PC-3 (cell line): ENCODE measurements at regions not wholly inside any gene's neighbourhood (a gene's known extent, or its start where the extent isn't known, plus 50 kb on each side); places are given as distances from the start of the nearest gene placed in this dataset.

Experiments used
- ATAC-seq: fragments of 200-7000 bp; cut with Tn5 transposase; 2 replicates; pipeline ENCODE4 v1.9.1; 2020; ENCODE audit warnings: mild to moderate bottlenecking, moderate library complexity
- BruUV-seq: library from RNA; stranded (reverse); fragments of 400-500 nt; replicated peaks from 2 replicates; lab custom pipeline; 2021; lab: Mats Ljungman, UMichigan
- CTCF ChIA-PET: fragments of 300-600 bp; sonication (Branson Sonifier 250); formaldehyde crosslinking; loops from one replicate; lab custom pipeline; 2022; ENCODE audit warnings: antibody characterized with exemption; lab: Charles Lee
- POLR2A ChIA-PET: fragments of 300-600 bp; sonication (Branson Sonifier 250); formaldehyde crosslinking; loops from one replicate; lab custom pipeline; 2022; ENCODE audit warnings: antibody characterized with exemption; ENCODE audit not compliant: unreplicated experiment; lab: Charles Lee
- DNase-seq: peaks from one replicate; pipeline ENCODE4 v3.0.0-alpha.2; 2015
- H2AFZ ChIP-seq: fragments of 300-600 bp; sonication (generic); 2 replicates; pipeline ENCODE4 v1.6.0; 2016; ENCODE audit warnings: antibody characterized with exemption, low read length
- H3F3A ChIP-seq: fragments of 300-600 bp; sonication (generic); one replicate; pipeline ENCODE4 v1.6.0; 2017; ENCODE audit warnings: antibody characterized with exemption, low read length, control low read depth, mild to moderate bottlenecking; ENCODE audit not compliant: unreplicated experiment
- H3K27ac ChIP-seq: fragments of 300-600 bp; sonication (generic); 2 replicates; pipeline ENCODE4 v1.5.1; 2016; ENCODE audit warnings: mild to moderate bottlenecking, low read length
- H3K27me3 ChIP-seq: fragments of 300-600 bp; sonication (generic); 2 replicates; pipeline ENCODE4 v1.6.1; 2016; ENCODE audit warnings: low read length, mixed read lengths
- H3K36me3 ChIP-seq: fragments of 300-600 bp; sonication (generic); 2 replicates; pipeline ENCODE4 v1.6.1; 2016; ENCODE audit warnings: low read depth, mixed run types, low read length, mixed read lengths
- H3K4me1 ChIP-seq: fragments of 300-600 bp; sonication (generic); 2 replicates; pipeline ENCODE4 v1.5.1; 2016; ENCODE audit warnings: low read length; ENCODE audit not compliant: insufficient read depth
- H3K4me2 ChIP-seq: fragments of 300-600 bp; sonication (generic); 2 replicates; pipeline ENCODE4 v1.6.0; 2016; ENCODE audit warnings: low read length
- H3K4me3 ChIP-seq: fragments of 300-600 bp; sonication (generic); 2 replicates; pipeline ENCODE4 v1.5.1; 2016; ENCODE audit warnings: mild to moderate bottlenecking, low read length, mixed read lengths
- H3K79me2 ChIP-seq: fragments of 300-600 bp; sonication (generic); 2 replicates; pipeline ENCODE4 v1.6.1; 2017; ENCODE audit warnings: low read length, mixed read lengths
- H3K9ac ChIP-seq: fragments of 300-600 bp; sonication (generic); 2 replicates; pipeline ENCODE4 v1.6.0; 2016; ENCODE audit warnings: mild to moderate bottlenecking, low read length
- H3K9me2 ChIP-seq: fragments of 300-600 bp; sonication (generic); replicated peaks from 2 replicates; pipeline ENCODE4 v1.6.1; 2016; ENCODE audit warnings: mixed run types, low read length, mixed read lengths
- H3K9me3 ChIP-seq: fragments of 300-600 bp; sonication (generic); 2 replicates; pipeline ENCODE4 v1.6.1; 2016; ENCODE audit warnings: low read length, mixed read lengths
- H4K20me1 ChIP-seq: fragments of 300-600 bp; sonication (generic); 2 replicates; pipeline ENCODE4 v1.6.1; 2016; ENCODE audit warnings: low read length, mixed read lengths
- EZH2 ChIP-seq: fragments of 300-600 bp; sonication (generic); IDR thresholded peaks from one replicate; pipeline ENCODE4 v1.6.1; 2017; ENCODE audit warnings: antibody characterized with exemption, mild to moderate bottlenecking, low read length; ENCODE audit not compliant: unreplicated experiment
- EZH2phosphoT487 ChIP-seq: fragments of 300-600 bp; sonication (generic); IDR thresholded peaks from 2 replicates; pipeline ENCODE4 v1.6.1; 2018; ENCODE audit warnings: mild to moderate bottlenecking, antibody characterized with exemption, low read length, borderline replicate concordance
- intact Hi-C: fragments of 100-400 bp; cut with micrococcal nuclease; formaldehyde crosslinking; loops from 2 replicates; pipeline ENCODE4 v1.9.0; 2023
- TF ChIP-seq, protein P1 (sequence below): fragments of 300-600 bp; sonication (generic); conservative IDR thresholded peaks from 2 replicates; pipeline ENCODE4 v1.5.1; 2017; ENCODE audit warnings: antibody characterized with exemption, low read depth, mild to moderate bottlenecking, low read length

DNA sequence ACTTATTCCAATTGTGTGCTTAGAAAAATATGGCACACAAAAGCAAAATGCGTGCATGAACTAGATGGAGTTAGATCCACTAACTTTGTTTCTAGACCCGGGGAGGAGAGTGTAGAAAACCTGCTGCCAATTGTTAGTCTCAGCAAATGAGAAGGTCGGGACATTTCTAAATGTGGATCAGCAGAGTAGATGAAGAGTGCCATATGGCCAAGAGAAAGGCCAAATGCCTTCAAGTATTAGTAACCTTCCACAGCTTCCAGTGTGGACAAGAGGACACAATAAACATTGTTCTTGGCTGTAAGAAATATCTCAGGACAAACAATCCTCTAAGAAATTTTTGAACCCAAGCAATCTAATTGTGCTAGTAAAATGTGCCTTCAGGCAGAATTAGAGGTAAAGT, 690.3 kb downstream of the REEP3 start:
- Histone ChIP-seq H3K36me3 (no peaks in the 10 kb centered on the region), H3K27ac (no peak overlapping the region), H2AFZ (no peak overlapping the region), H3K9me2 (no peaks in the 10 kb centered on the region), H3K4me3 (no peak overlapping the region), H3K4me1 (peaks cover 4% of the 10 kb centered on the region; the same call in 1 of the 2 replicates), H3F3A (no peaks in the 10 kb centered on the region), H3K4me2 (no peak overlapping the region), H3K79me2 (no peaks in the 10 kb centered on the region), H4K20me1 (no peaks in the 10 kb centered on the region), H3K9me3 (peaks cover 5% of the 10 kb centered on the region; the same call in 1 of the 2 replicates), H3K9ac (no peak overlapping the region), H3K27me3 (no peaks in the 10 kb centered on the region)
- TF ChIP-seq EZH2phosphoT487, result no peak
- TF ChIP-seq EZH2, result no peak
- TF ChIP-seq, protein P1, sequence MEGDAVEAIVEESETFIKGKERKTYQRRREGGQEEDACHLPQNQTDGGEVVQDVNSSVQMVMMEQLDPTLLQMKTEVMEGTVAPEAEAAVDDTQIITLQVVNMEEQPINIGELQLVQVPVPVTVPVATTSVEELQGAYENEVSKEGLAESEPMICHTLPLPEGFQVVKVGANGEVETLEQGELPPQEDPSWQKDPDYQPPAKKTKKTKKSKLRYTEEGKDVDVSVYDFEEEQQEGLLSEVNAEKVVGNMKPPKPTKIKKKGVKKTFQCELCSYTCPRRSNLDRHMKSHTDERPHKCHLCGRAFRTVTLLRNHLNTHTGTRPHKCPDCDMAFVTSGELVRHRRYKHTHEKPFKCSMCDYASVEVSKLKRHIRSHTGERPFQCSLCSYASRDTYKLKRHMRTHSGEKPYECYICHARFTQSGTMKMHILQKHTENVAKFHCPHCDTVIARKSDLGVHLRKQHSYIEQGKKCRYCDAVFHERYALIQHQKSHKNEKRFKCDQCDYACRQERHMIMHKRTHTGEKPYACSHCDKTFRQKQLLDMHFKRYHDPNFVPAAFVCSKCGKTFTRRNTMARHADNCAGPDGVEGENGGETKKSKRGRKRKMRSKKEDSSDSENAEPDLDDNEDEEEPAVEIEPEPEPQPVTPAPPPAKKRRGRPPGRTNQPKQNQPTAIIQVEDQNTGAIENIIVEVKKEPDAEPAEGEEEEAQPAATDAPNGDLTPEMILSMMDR, result no peak
- CTCF ChIA-PET, result no interaction called here
- POLR2A ChIA-PET, result no interaction called here
- no peak for DNase-seq
- no TSS peak for BruUV-seq
- ATAC-seq, result no peak
- intact Hi-C loops, result no loop called here

DNA sequence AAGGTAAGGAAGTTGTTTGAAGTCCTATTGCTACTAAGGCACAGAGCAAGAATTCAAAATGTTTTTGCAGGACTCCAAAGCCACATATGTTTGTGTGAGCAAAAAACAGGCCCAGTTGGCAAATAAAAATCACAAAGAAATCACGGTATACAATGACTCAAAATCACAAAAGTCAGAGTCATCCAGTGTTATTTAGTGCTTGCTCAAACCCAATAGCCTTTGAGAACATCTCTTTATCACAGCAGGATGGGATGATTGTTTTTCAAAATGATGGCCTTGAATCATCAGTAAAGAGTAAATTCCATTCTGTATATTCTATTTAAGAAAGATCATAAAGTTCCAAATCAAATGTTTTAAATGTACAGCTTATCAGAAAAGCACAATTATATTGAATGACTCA, 693.9 kb downstream of the REEP3 start:
- Histone ChIP-seq H3K4me3 (no peak overlapping the region), H3K9ac (no peak overlapping the region), H2AFZ (no peak overlapping the region), H4K20me1 (no peaks in the 10 kb centered on the region), H3K4me1 (peaks cover 4% of the 10 kb centered on the region; the same call in 1 of the 2 replicates), H3K27ac (peak overlapping the region; percentile 8; the same call in 1 of the 2 replicates), H3K4me2 (no peak overlapping the region), H3K27me3 (no peaks in the 10 kb centered on the region), H3K9me2 (no peaks in the 10 kb centered on the region), H3K79me2 (no peaks in the 10 kb centered on the region), H3F3A (no peaks in the 10 kb centered on the region), H3K36me3 (no peaks in the 10 kb centered on the region), H3K9me3 (no peaks in the 10 kb centered on the region)
- peak; percentile 51 for DNase-seq
- CTCF ChIA-PET, result no interaction called here
- ATAC-seq, result peak; percentile 91
- no TSS peak for BruUV-seq
- TF ChIP-seq EZH2 (no peak), EZH2phosphoT487 (no peak)
- TF ChIP-seq, protein P1, result no peak
- intact Hi-C loops, result no loop called here
- POLR2A ChIA-PET, result no interaction called here

DNA sequence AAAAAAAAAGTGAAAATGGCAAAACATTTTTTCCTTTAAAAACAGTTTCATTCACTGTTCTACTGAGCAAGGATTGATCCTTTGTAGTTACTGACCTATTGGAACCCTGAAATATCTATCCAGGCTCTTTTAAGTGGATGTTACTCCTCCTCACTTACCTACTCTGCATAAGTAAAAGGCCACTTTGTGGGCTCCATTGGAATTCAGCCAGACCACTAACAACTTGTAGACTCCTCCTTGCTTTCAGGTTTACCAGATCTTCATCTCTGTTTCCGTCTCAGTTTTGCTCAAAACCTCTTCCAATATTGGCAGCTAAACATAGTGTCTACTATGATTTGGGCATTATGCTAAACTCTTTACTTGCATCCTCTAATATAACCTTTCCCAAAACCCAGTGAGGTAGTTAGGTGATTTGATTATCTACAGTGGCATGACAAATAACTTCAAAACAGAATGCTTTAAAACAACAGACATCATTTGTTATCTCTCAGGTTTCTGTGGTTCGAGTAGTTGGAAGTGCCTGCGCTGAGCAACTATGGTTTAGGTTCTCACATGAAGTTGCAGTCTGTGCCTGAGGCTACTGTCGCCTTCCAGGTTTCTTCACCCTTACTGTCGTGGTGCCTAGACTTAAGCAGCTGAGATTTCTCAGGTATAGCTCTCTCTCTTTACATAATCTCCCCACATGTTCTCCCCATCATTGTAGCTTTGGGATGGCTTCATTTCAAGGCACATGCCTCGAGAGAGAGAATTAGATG, 698.2 kb downstream of the REEP3 start:
- no peaks in the 10 kb centered on the region for H4K20me1 ChIP-seq
- H3K27me3 ChIP-seq, result no peaks in the 10 kb centered on the region
- H3F3A ChIP-seq, result no peaks in the 10 kb centered on the region
- DNase-seq, result no peak
- no peaks in the 10 kb centered on the region for H3K79me2 ChIP-seq
- ChIA-PET CTCF (no interaction called here), POLR2A (no interaction called here)
- intact Hi-C loops, result no loop called here
- H3K9me2 ChIP-seq, result no peaks in the 10 kb centered on the region
- no peak overlapping the region for H2AFZ ChIP-seq
- no TSS peak for BruUV-seq
- H3K4me1 ChIP-seq, result peaks cover 4% of the 10 kb centered on the region; the same call in 1 of the 2 replicates
- H3K4me3 ChIP-seq, result no peak overlapping the region
- TF ChIP-seq EZH2 (no peak), EZH2phosphoT487 (no peak)
- TF ChIP-seq, protein P1, result no peak
- H3K36me3 ChIP-seq, result no peaks in the 10 kb centered on the region
- no peak for ATAC-seq
- H3K9ac ChIP-seq, result no peak overlapping the region
- no peak overlapping the region for H3K27ac ChIP-seq
- H3K4me2 ChIP-seq, result no peak overlapping the region
- H3K9me3 ChIP-seq, result 0 out of 2 replicates have a peak, but pooled peaks cover 6% of the 10 kb centered on the region
